ENCODE measurements at regions not wholly inside any gene's neighbourhood (a gene's known extent, or its start where the extent isn't known, plus 50 kb on each side); places are given as distances from the start of the nearest gene placed in this dataset.

DNA sequence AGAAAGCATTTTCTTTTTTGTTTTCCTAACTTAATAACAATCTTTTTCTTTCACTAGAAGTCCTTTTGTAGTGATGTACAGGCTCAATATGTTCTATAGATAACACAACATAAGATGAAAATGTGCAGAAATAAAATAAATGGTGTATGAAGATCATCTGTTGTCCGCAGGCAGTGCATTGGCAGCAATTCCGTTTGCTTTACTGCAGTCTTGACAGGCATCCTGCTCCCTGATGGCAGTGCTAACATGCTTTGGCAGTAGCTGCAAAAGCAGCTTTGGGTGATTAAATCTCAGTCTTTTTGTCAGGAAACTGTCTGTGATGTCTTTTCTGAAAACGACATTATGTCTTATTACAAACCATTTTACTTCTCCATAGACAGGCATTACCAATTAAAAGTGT, 131.4 kb downstream of the TRAM1L1 start:
- Mint-ChIP-seq H3K4me3 (no peak overlapping the region), H3K4me1 (no peaks in the 10 kb centered on the region), H3K36me3 (ENCODE audit: low read depth) (no peaks in the 10 kb centered on the region), H3K27ac (no peak overlapping the region), H3K9me3 (peaks cover 4% of the 10 kb centered on the region), H3K27me3 (no peaks in the 10 kb centered on the region)
- POLR2A ChIA-PET: no interaction called here
- TF ChIP-seq, protein P1, sequence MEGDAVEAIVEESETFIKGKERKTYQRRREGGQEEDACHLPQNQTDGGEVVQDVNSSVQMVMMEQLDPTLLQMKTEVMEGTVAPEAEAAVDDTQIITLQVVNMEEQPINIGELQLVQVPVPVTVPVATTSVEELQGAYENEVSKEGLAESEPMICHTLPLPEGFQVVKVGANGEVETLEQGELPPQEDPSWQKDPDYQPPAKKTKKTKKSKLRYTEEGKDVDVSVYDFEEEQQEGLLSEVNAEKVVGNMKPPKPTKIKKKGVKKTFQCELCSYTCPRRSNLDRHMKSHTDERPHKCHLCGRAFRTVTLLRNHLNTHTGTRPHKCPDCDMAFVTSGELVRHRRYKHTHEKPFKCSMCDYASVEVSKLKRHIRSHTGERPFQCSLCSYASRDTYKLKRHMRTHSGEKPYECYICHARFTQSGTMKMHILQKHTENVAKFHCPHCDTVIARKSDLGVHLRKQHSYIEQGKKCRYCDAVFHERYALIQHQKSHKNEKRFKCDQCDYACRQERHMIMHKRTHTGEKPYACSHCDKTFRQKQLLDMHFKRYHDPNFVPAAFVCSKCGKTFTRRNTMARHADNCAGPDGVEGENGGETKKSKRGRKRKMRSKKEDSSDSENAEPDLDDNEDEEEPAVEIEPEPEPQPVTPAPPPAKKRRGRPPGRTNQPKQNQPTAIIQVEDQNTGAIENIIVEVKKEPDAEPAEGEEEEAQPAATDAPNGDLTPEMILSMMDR (IDR thresholded peaks at IDR 0.05): no peak
- CTCF ChIA-PET: no interaction called here
- DNase-seq: no peak
- intact Hi-C loops (cut with micrococcal nuclease): no loop called here
- ATAC-seq (ENCODE audit: low read depth): no peak

DNA sequence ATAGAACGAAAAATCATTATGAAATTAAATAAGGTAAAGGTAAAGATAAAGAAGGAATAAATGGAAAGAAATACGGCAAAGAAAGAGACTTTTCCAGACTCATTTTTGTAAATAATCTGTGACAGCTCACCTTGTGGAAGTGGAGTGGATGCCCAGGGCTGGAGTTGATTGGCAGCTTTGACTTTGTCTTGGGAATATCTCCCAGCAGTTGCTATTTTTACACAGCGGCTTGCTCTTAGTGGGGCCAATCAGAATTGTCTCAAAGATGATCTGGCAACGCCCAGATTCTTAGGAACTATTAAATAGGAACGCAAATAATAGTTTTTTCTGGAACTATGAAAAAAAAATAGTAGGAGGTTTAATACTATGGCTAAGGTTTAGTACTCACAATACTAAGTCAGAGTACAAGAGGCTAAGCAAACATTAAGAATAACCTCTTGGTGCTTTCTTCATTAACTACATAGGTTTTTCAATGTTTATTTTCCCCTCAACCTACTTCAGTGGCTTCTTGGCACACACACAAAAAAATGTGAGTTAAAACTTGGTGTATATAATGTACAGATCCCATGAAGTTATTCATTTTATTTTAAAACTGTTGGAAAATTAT, 132.7 kb downstream of the TRAM1L1 start:
- Mint-ChIP-seq H3K27ac (no peak overlapping the region), H3K9me3 (peaks cover 4% of the 10 kb centered on the region), H3K27me3 (no peaks in the 10 kb centered on the region), H3K4me1 (no peaks in the 10 kb centered on the region), H3K36me3 (ENCODE audit: low read depth) (no peaks in the 10 kb centered on the region), H3K4me3 (no peak overlapping the region)
- DNase-seq: no peak
- no peak for ATAC-seq (ENCODE audit: low read depth)
- TF ChIP-seq, protein P1 (IDR thresholded peaks at IDR 0.05): no peak
- intact Hi-C loops (cut with micrococcal nuclease): no loop called here
- POLR2A ChIA-PET: no interaction called here
- CTCF ChIA-PET: no interaction called here

DNA sequence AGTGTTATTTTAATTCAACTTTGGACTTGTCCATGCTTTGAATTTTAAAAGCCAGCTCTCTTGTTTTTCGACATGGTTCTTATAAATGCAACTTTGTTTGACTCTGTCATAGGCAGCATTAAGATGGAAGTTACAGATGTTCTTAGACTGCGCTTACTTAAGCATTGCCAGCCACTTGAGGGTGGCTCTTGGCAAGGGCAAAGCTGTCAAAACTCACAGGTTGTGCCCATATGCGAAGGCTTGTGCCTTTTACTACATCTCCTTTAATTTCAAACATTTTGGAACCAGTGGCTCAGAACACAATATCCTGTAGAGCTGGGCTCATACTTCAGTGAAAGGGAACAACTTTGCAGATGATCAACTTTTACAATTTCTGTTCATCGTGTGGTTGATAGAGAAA, 135.5 kb downstream of the TRAM1L1 start:
- no peaks in the 10 kb centered on the region for H3K36me3 Mint-ChIP-seq (ENCODE audit: low read depth)
- DNase-seq (no peak), ATAC-seq (ENCODE audit: low read depth) (no peak)
- no peaks in the 10 kb centered on the region for H3K4me1 Mint-ChIP-seq
- POLR2A ChIA-PET: no interaction called here
- no peaks in the 10 kb centered on the region for H3K27me3 Mint-ChIP-seq
- CTCF ChIA-PET: no interaction called here
- H3K9me3 Mint-ChIP-seq: peaks cover 5% of the 10 kb centered on the region
- H3K27ac Mint-ChIP-seq: no peak overlapping the region
- intact Hi-C loops (cut with micrococcal nuclease): no loop called here
- TF ChIP-seq, protein P1 (IDR thresholded peaks at IDR 0.05): no peak
- no peak overlapping the region for H3K4me3 Mint-ChIP-seq

DNA sequence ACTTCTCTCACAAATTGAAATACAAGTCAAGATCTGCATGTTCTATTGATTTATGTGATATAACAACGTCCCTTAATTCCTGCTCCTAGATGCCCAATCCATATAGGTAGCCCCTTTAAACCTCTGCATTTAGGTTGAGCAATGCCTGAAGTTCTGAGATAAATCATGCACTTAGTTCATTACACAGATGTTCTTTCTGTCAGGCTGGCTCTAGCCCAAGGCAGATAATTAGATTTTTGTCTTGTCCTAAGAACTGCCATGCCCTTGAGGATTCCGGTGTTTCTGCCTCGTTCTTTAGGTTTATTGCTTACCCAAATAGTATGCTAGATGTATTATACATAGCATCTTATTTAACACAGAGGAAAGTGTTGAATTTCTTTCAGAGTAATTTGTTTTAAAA, 143.1 kb downstream of the TRAM1L1 start:
- Mint-ChIP-seq H3K27me3 (no peaks in the 10 kb centered on the region), H3K4me1 (no peaks in the 10 kb centered on the region), H3K4me3 (no peak overlapping the region), H3K36me3 (ENCODE audit: low read depth) (no peaks in the 10 kb centered on the region), H3K27ac (no peak overlapping the region), H3K9me3 (peaks cover 3% of the 10 kb centered on the region)
- no peak for ATAC-seq (ENCODE audit: low read depth)
- intact Hi-C loops (cut with micrococcal nuclease): no loop called here
- TF ChIP-seq, protein P1 (IDR thresholded peaks at IDR 0.05): no peak
- CTCF ChIA-PET: no interaction called here
- no peak for DNase-seq
- POLR2A ChIA-PET: no interaction called here

DNA sequence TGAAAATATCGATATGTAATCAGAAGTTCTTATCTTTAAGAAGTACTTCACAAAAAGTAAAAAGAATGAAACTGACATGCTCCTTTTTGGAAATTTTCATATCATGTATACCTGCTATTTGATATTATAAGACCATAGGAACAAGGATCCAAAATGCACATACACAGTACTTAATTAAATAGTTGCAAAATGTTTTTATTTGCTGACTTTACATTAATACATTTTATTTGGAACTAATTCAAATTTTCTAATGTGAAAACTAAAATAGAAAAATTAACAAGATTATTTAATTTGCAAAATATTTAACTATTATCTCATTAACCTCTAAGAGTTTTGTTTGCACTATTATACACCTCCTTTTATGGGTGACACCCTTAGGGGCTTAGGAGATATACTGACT, 155.0 kb downstream of the TRAM1L1 start:
- no peak overlapping the region for H3K4me3 Mint-ChIP-seq
- ChIA-PET POLR2A (no interaction called here), CTCF (no interaction called here)
- intact Hi-C loops (cut with micrococcal nuclease): no loop called here
- no peaks in the 10 kb centered on the region for H3K9me3 Mint-ChIP-seq
- no peaks in the 10 kb centered on the region for H3K27me3 Mint-ChIP-seq
- no peaks in the 10 kb centered on the region for H3K36me3 Mint-ChIP-seq (ENCODE audit: low read depth)
- TF ChIP-seq, protein P1 (IDR thresholded peaks at IDR 0.05): no peak
- no peak overlapping the region for H3K27ac Mint-ChIP-seq
- H3K4me1 Mint-ChIP-seq: no peaks in the 10 kb centered on the region
- ATAC-seq (ENCODE audit: low read depth) (no peak), DNase-seq (no peak)
